Heart left ventricle (tissue), 16 donors: ENCODE measurements at regions not wholly inside any gene's neighbourhood (a gene's known extent, or its start where the extent isn't known, plus 50 kb on each side); places are given as distances from the start of the nearest gene placed in this dataset.
A peak's percentile ranks its signal among the peaks of the same experiment; 100 is the strongest.

Experiments used
- ATAC-seq, 4 donors: fragments of 200-7000 bp; cut with Tn5 transposase; one replicate each; pipeline ENCODE4 v1.9.1; 2020 to 2022; ENCODE audit warnings: moderate library complexity in 4 of 4, mild to moderate bottlenecking in 3 of 4, moderate number of reproducible peaks in 1 of 4
- DNase-seq, 5 donors: peaks; one replicate each; pipeline ENCODE4 v3.0.0-alpha.2; 2020
- H3K27ac ChIP-seq, 12 donors: fragments of 200-600 bp; sonication (generic) in 4 of 12; one replicate each; pipeline versions ENCODE4 v1.5.0 to v1.8.0; 2016 to 2022; ENCODE audit warnings: mild to moderate bottlenecking in 2 of 12
- H3K27me3 ChIP-seq, 9 donors: fragments of 200-600 bp; sonication (generic) in 2 of 9; one replicate each; pipeline versions ENCODE4 v1.5.1 to v1.8.0; 2016 to 2022; ENCODE audit warnings: mild to moderate bottlenecking in 3 of 9
- H3K36me3 ChIP-seq, 9 donors: fragments of 200-600 bp; sonication (generic) in 2 of 9; one replicate each; pipeline versions ENCODE4 v1.5.0 to v1.8.0; 2018 to 2022; ENCODE audit warnings: mild to moderate bottlenecking in 2 of 9
- H3K4me1 ChIP-seq, 12 donors: fragments of 200-600 bp; sonication (generic) in 4 of 12; one replicate each; pipeline versions ENCODE4 v1.5.0 to v1.8.0; 2016 to 2022; ENCODE audit warnings: mild to moderate bottlenecking in 3 of 12
- H3K4me3 ChIP-seq, 12 donors: fragments of 200-600 bp; sonication (generic) in 4 of 12; one replicate each; pipeline versions ENCODE4 v1.5.0 to v1.8.0; 2017 to 2022; ENCODE audit warnings: mild to moderate bottlenecking in 9 of 12, moderate library complexity in 4 of 12
- H3K9me3 ChIP-seq, 12 donors: fragments of 200-600 bp; sonication (generic) in 4 of 12; one replicate each; pipeline versions ENCODE4 v1.5.0 to v1.8.0; 2016 to 2022; ENCODE audit warnings: mild to moderate bottlenecking in 1 of 12
- POLR2A ChIP-seq, 2 donors: fragments of 450-650 bp; IDR thresholded peaks; one replicate each; pipeline ENCODE4 v1.6.1; 2017; ENCODE audit warnings: antibody characterized with exemption in 2 of 2, mild to moderate bottlenecking in 2 of 2, moderate library complexity in 2 of 2
- WGBS, 4 donors: extraction: QIAGEN DNeasy Blood & Tissue Kit in 2 of 4; methylation state at CpG; one replicate each; pipeline versions ENCODE4 v1.1.5 to v1.1.7; 2013 to 2018; 5-methylcytosine and 5-hydroxymethylcytosine counted together
- intact Hi-C, 10 donors: fragments of 100-400 bp; cut with DNase I; formaldehyde crosslinking; loops; one replicate each; pipeline versions ENCODE4 v1.11.1 to v1.14.2; 2022
- TF ChIP-seq, protein P1 (sequence below), 12 donors: fragments of 200-600 bp; sonication (generic) in 4 of 12; IDR thresholded peaks; one replicate each; pipeline versions ENCODE4 v1.5.0 to v1.8.0; 2018 to 2022; ENCODE audit warnings: antibody characterized with exemption in 12 of 12, mild to moderate bottlenecking in 5 of 12
- donor health status: ischemic (EF 13 %, LVEDD 7.1; RV severe dilation, severe dysfunction).
- donor health status: healthy with polysubstance abuse.
- donor health status: DM: no; HTN: yes; CAD: no.
- donor health status: DM: no; HTN: no; CAD: no.
- donor health status: ischemic (EF 25% LVEDD 6.9; RV normal size, moderate dysfunction).
- donor health status: ischemic (EF 25% LVEDD 5.7; RV mildly dilated, moderate dysfunction).
- donor health status: healthy.
- donor health status: DM: yes; HTN: yes; CAD: no.
- donor health status: ischemic (EF 35%, LVEDD 5.7; RV mildly dilated, moderate dysfunction).
- donor health status: nonischemic (EF 11% LVEDD 7.7; RV severe dilation, severe dysfunction).
- donor health status: DM: yes; HTN: yes; CAD: no.
- donor health status: PGD.
- donor health status: ischemic (EF 29% LVEDD 5.4; RV normal size, mild dysfunction).
- donor health status: nonischemic (EF 23%, LVEDD 6.1; RV moderate dilation, normal function).

DNA sequence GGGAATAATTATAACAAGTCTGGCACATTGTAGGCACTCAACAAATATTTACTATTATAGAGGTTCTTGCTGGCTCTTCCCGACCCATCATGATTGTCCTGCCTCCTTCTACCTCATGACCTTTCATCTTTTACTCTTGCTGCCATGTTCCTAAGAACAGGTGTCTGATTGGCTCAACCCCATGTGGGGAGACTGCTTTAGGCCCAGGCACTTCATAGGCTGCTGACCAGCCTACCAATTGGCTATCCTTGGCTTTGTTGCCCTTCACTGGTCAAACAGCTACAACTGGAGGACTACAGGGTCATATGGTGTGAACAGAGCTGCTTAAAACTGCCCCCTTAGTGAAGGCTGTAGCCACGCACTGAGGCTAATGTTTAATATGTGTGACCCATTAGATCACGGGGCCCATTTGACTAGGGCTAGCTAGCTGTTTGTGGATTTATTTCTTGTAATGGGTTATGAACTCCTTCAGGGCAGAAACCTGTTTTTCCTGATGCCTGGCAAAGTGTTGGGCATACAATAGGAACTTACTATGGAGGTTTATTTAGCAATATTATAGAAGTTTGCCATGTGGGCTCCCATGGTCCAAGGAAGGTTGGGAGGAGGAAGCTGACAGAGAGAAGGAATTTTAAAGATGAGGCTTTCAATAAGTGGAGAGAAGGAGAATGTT lies 239.9 kb upstream of the TBC1D5 start:
- DNase-seq, result no peak
- H3K4me3 ChIP-seq, result no peak overlapping the region
- H3K36me3 ChIP-seq, result no peaks in the 10 kb centered on the region
- WGBS, 4 donors, result 85 to 96% (median 87%) methylated on average over 3 of the region's 3 CpGs
- ATAC-seq, result no peak
- no peaks in the 10 kb centered on the region for H3K9me3 ChIP-seq
- H3K27me3 ChIP-seq, result no peaks in the 10 kb centered on the region
- intact Hi-C loops, result no loop called here
- peaks cover 0 to 6% (median 0%) of the 10 kb centered on the region in 12 donors for H3K4me1 ChIP-seq
- H3K27ac ChIP-seq, result no peak overlapping the region
- no peak for TF ChIP-seq POLR2A (IDR thresholded peaks at IDR 0.05)
- TF ChIP-seq, protein P1, sequence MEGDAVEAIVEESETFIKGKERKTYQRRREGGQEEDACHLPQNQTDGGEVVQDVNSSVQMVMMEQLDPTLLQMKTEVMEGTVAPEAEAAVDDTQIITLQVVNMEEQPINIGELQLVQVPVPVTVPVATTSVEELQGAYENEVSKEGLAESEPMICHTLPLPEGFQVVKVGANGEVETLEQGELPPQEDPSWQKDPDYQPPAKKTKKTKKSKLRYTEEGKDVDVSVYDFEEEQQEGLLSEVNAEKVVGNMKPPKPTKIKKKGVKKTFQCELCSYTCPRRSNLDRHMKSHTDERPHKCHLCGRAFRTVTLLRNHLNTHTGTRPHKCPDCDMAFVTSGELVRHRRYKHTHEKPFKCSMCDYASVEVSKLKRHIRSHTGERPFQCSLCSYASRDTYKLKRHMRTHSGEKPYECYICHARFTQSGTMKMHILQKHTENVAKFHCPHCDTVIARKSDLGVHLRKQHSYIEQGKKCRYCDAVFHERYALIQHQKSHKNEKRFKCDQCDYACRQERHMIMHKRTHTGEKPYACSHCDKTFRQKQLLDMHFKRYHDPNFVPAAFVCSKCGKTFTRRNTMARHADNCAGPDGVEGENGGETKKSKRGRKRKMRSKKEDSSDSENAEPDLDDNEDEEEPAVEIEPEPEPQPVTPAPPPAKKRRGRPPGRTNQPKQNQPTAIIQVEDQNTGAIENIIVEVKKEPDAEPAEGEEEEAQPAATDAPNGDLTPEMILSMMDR (IDR thresholded peaks at IDR 0.05), result no peak

DNA sequence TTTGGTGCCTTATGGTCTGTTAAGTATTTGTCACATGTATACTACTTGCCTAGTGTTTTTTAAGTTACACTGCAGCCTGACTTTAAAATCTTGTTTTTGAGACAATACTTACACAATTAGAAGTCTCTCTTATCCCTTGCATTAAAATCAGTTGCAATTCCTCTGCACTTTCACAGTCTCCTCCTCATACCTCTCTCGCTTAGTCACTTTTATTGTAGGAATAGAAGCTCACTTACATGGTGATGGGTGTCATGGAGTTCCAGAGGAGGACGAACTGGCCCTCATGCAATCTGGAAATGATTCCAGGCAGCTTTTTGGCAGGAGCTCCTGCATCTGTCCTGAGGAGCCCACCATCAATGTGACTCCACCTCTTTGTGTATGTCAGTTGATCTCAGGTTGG lies 238.4 kb upstream of the TBC1D5 start:
- no peak overlapping the region for H3K4me3 ChIP-seq
- DNase-seq (no peak), ATAC-seq (no peak)
- peaks cover 0 to 1% (median 0%) of the 10 kb centered on the region in 12 donors for H3K4me1 ChIP-seq
- intact Hi-C loops, result no loop called here
- no peaks in the 10 kb centered on the region for H3K36me3 ChIP-seq
- H3K27ac ChIP-seq, result no peak overlapping the region
- H3K9me3 ChIP-seq, result no peaks in the 10 kb centered on the region
- TF ChIP-seq, protein P1 (IDR thresholded peaks at IDR 0.05), result no peak
- TF ChIP-seq POLR2A (IDR thresholded peaks at IDR 0.05), result no peak
- 68 to 83% (median 70%) methylated on average over 2 of the region's 2 CpGs for WGBS, 4 donors
- H3K27me3 ChIP-seq, result no peaks in the 10 kb centered on the region

DNA sequence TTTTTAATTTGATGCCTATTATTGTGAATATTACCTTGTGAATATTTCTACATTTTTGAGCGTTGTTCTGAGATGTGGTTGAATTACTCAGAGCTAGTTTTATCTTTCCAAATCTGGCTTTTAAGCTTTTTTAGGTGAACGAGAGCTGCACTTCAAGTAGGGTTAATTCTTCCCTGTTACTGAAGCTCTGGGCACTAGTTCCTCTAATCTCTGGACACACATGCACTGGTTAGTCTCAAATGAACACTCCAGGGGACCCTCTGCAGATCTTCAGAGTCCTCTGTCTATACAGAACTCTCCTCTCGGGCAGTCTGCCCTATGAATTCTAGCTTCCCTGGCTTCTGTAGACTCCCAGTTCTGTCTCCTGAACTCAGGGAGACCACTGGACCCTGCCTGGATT lies 237.5 kb upstream of the TBC1D5 start:
- H3K27ac ChIP-seq, result no peak overlapping the region
- intact Hi-C loops, result no loop called here
- H3K4me3 ChIP-seq, result no peak overlapping the region
- no peaks in the 10 kb centered on the region for H3K9me3 ChIP-seq
- DNase-seq, result no peak
- 63 to 72% (median 67%) methylated on average over 3 of the region's 3 CpGs for WGBS, 4 donors
- H3K36me3 ChIP-seq, result no peaks in the 10 kb centered on the region
- TF ChIP-seq, protein P1 (IDR thresholded peaks at IDR 0.05), result no peak
- TF ChIP-seq POLR2A (IDR thresholded peaks at IDR 0.05), result no peak
- no peak for ATAC-seq
- no peaks in the 10 kb centered on the region for H3K4me1 ChIP-seq
- no peaks in the 10 kb centered on the region for H3K27me3 ChIP-seq

DNA sequence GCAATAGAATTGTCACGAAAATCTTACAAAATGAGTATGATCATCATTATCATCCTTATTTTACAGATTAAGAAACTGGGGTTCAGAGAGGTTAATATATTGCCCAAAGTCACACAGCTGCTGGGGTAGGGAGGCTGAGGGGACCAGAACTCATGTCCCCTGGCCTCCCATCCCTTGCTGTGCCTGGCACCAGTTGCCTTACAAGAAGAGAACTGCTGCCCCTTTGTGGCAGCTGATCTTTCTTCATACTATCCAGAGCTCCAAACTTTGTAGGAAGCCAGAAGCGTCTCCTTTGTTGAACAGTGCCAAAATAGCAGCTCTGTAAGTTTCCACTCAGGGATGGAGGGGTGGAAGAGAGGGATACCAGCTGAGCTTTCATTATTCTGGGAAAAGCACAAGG lies 236.8 kb upstream of the TBC1D5 start:
- ATAC-seq (no peak), DNase-seq (no peak)
- Histone ChIP-seq H3K4me3 (no peak overlapping the region), H3K9me3 (no peaks in the 10 kb centered on the region), H3K36me3 (no peaks in the 10 kb centered on the region), H3K27ac (no peak overlapping the region), H3K27me3 (peaks cover 0 to 4% (median 0%) of the 10 kb centered on the region in 9 donors), H3K4me1 (no peaks in the 10 kb centered on the region)
- intact Hi-C loops, result no loop called here
- WGBS, 4 donors, result 46 to 53% (median 47%) methylated on average over 2 of the region's 2 CpGs
- TF ChIP-seq, protein P1 (IDR thresholded peaks at IDR 0.05), result peak in 2 of 12 donors; percentile 5 to 13
- no peak for TF ChIP-seq POLR2A (IDR thresholded peaks at IDR 0.05)
